HEK293 (cell line): ENCODE measurements at regions not wholly inside any gene's neighbourhood (a gene's known extent, or its start where the extent isn't known, plus 50 kb on each side); places are given as distances from the start of the nearest gene placed in this dataset.

Experiments
- CTCF ChIA-PET: fragments of 350-600 bp; formaldehyde crosslinking; extraction: SDS; loops from one replicate; lab custom pipeline; 2021; ENCODE audit warnings: antibody characterized with exemption; lab: Yijun Ruan, JAX
- POLR2A ChIA-PET: fragments of 300-600 bp; formaldehyde crosslinking; extraction: SDS; loops from one replicate; lab custom pipeline; 2020; ENCODE audit warnings: antibody characterized with exemption, inconsistent platforms; lab: Yijun Ruan, JAX
- H3K27ac ChIP-seq: fragments of 200-500 bp; sonication (Bioruptor generic); 2 replicates; pipeline ENCODE4 v1.5.1; 2014; ENCODE audit warnings: low read depth, low read length, control low read depth, inconsistent platforms; ENCODE audit errors: extremely low read depth
- H3K36me3 ChIP-seq, 2 experiments: fragments of 200-500 bp in 1 of 2; sonication (Bioruptor generic) in 1 of 2; 1 replicate in 1 of 2; 2 replicates in 1 of 2; pipeline ENCODE4 v1.5.1; 2014 to 2017; ENCODE audit warnings: inconsistent platforms in 2 of 2, low read length in 2 of 2; ENCODE audit not compliant: control insufficient read depth in 2 of 2, insufficient read depth in 1 of 2
- H3K4me1 ChIP-seq: fragments of 200-500 bp; sonication (Bioruptor generic); 2 replicates; pipeline ENCODE4 v1.5.1; 2014; ENCODE audit warnings: mild to moderate bottlenecking, low read length, inconsistent platforms; ENCODE audit not compliant: control insufficient read depth, insufficient read depth
- H3K4me3 ChIP-seq: 2 replicates; pipeline ENCODE4 v1.5.1; 2011; ENCODE audit warnings: low read depth, mild to moderate bottlenecking, control low read depth, low read length, moderate library complexity
- H3K9me3 ChIP-seq: fragments of 200-500 bp; sonication (Bioruptor generic); 2 replicates; pipeline ENCODE4 v1.5.1; 2014; ENCODE audit warnings: low read depth, low read length, inconsistent platforms; ENCODE audit not compliant: control insufficient read depth, insufficient read depth
- FEZF1 ChIP-seq: fragments of 450-650 bp; formaldehyde crosslinking; IDR thresholded peaks from 2 replicates; pipeline ENCODE4 v1.5.1; 2016; ENCODE audit warnings: missing biosample characterization, missing genetic modification characterization
- GLIS1 ChIP-seq: fragments of 450-650 bp; formaldehyde crosslinking; IDR thresholded peaks from 2 replicates; pipeline ENCODE4 v1.5.1; 2016; ENCODE audit warnings: missing biosample characterization, missing genetic modification characterization
- GLIS2 ChIP-seq: fragments of 450-650 bp; formaldehyde crosslinking; IDR thresholded peaks from 2 replicates; pipeline ENCODE4 v1.5.1; 2016; ENCODE audit warnings: missing biosample characterization, missing genetic modification characterization
- INSM2 ChIP-seq: fragments of 450-650 bp; formaldehyde crosslinking; IDR thresholded peaks from 2 replicates; pipeline ENCODE4 v1.5.1; 2016; ENCODE audit warnings: missing biosample characterization, missing genetic modification characterization
- KLF10 ChIP-seq: fragments of 450-650 bp; IDR thresholded peaks from 2 replicates; pipeline ENCODE4 v1.5.1; 2018; ENCODE audit warnings: missing biosample characterization, mild to moderate bottlenecking, missing genetic modification characterization
- KLF16 ChIP-seq: fragments of 450-650 bp; formaldehyde crosslinking; IDR thresholded peaks from 2 replicates; pipeline ENCODE4 v1.5.1; 2017; ENCODE audit warnings: missing biosample characterization, missing genetic modification characterization
- KLF7 ChIP-seq: fragments of 450-650 bp; formaldehyde crosslinking; IDR thresholded peaks from 2 replicates; pipeline ENCODE4 v1.5.1; 2016; ENCODE audit warnings: missing biosample characterization, missing genetic modification characterization, borderline replicate concordance
- SCRT2 ChIP-seq: fragments of 450-650 bp; formaldehyde crosslinking; IDR thresholded peaks from 2 replicates; pipeline ENCODE4 v1.5.1; 2016; ENCODE audit warnings: missing biosample characterization, missing genetic modification characterization
- ZBTB48 ChIP-seq: fragments of 450-650 bp; formaldehyde crosslinking; IDR thresholded peaks from 2 replicates; pipeline ENCODE4 v1.5.1; 2016; ENCODE audit warnings: missing biosample characterization, missing genetic modification characterization
- ZBTB7A ChIP-seq: fragments of 450-650 bp; formaldehyde crosslinking; IDR thresholded peaks from 2 replicates; pipeline ENCODE4 v1.5.1; 2016; ENCODE audit warnings: low read depth, missing biosample characterization, missing genetic modification characterization
- ZIC2 ChIP-seq: fragments of 450-650 bp; formaldehyde crosslinking; IDR thresholded peaks from 2 replicates; pipeline ENCODE4 v1.5.1; 2016; ENCODE audit warnings: missing biosample characterization, missing genetic modification characterization
- ZNF133 ChIP-seq: fragments of 450-650 bp; formaldehyde crosslinking; IDR thresholded peaks from 2 replicates; pipeline ENCODE4 v1.5.1; 2016; ENCODE audit warnings: missing biosample characterization, missing genetic modification characterization
- ZNF175 ChIP-seq: fragments of 450-650 bp; formaldehyde crosslinking; IDR thresholded peaks from 2 replicates; pipeline ENCODE4 v1.5.1; 2016; ENCODE audit warnings: missing biosample characterization, missing genetic modification characterization
- ZNF248 ChIP-seq: fragments of 450-650 bp; formaldehyde crosslinking; IDR thresholded peaks from 2 replicates; pipeline ENCODE4 v1.5.1; 2017; ENCODE audit warnings: missing biosample characterization, missing genetic modification characterization
- ZNF26 ChIP-seq: fragments of 450-650 bp; formaldehyde crosslinking; IDR thresholded peaks from 2 replicates; pipeline ENCODE4 v1.5.1; 2016; ENCODE audit warnings: missing biosample characterization, missing genetic modification characterization
- ZNF292 ChIP-seq: fragments of 450-650 bp; formaldehyde crosslinking; IDR thresholded peaks from 2 replicates; pipeline ENCODE4 v1.5.1; 2016; ENCODE audit warnings: low read depth, missing biosample characterization, missing genetic modification characterization, borderline replicate concordance
- ZNF335 ChIP-seq: fragments of 450-650 bp; formaldehyde crosslinking; conservative IDR thresholded peaks from 2 replicates; pipeline ENCODE4 v1.5.1; 2016; ENCODE audit warnings: missing biosample characterization, missing genetic modification characterization
- ZNF350 ChIP-seq: fragments of 450-650 bp; formaldehyde crosslinking; IDR thresholded peaks from 2 replicates; pipeline ENCODE4 v1.5.0; 2017; ENCODE audit warnings: missing biosample characterization, mild to moderate bottlenecking, missing genetic modification characterization
- ZNF514 ChIP-seq: fragments of 450-650 bp; formaldehyde crosslinking; IDR thresholded peaks from 2 replicates; pipeline ENCODE4 v1.5.1; 2016; ENCODE audit warnings: missing biosample characterization, missing genetic modification characterization
- ZNF555 ChIP-seq: fragments of 450-650 bp; formaldehyde crosslinking; conservative IDR thresholded peaks from 2 replicates; pipeline ENCODE4 v1.5.1; 2017; ENCODE audit warnings: missing biosample characterization, mild to moderate bottlenecking, missing genetic modification characterization, inconsistent platforms
- ZNF558 ChIP-seq: fragments of 450-650 bp; formaldehyde crosslinking; IDR thresholded peaks from 2 replicates; pipeline ENCODE4 v1.5.1; 2016; ENCODE audit warnings: missing biosample characterization, missing genetic modification characterization
- ZNF747 ChIP-seq: fragments of 450-650 bp; formaldehyde crosslinking; IDR thresholded peaks from 2 replicates; pipeline ENCODE4 v1.5.1; 2016; ENCODE audit warnings: missing biosample characterization, missing genetic modification characterization
- ZNF791 ChIP-seq: fragments of 450-650 bp; formaldehyde crosslinking; IDR thresholded peaks from 2 replicates; pipeline ENCODE4 v1.5.1; 2016; ENCODE audit warnings: missing biosample characterization, missing genetic modification characterization
- TF ChIP-seq, protein P1 (sequence below): fragments of 450-650 bp; formaldehyde crosslinking; IDR thresholded peaks from 2 replicates; pipeline ENCODE4 v1.5.1; 2016; ENCODE audit warnings: missing biosample characterization, missing genetic modification characterization, low read depth
- TF ChIP-seq, protein P2 (sequence below): fragments of 450-650 bp; formaldehyde crosslinking; IDR thresholded peaks from 2 replicates; pipeline ENCODE4 v1.5.1; 2016; ENCODE audit warnings: missing biosample characterization, missing genetic modification characterization

GRCh38 chr10:10456856-10457255 lies 560.8 kb upstream of the CELF2 start:
- Histone ChIP-seq H3K4me3 (no peak overlapping the region), H3K9me3 (no peaks in the 10 kb centered on the region), H3K27ac (no peak overlapping the region), H3K4me1 (no peaks in the 10 kb centered on the region), H3K36me3 (no peaks in the 10 kb centered on the region)
- ChIA-PET POLR2A (no interaction called here), CTCF (interaction anchor here (0.7 kb wide), 1 partner anchor 289 kb away, joined by 4 read pairs; no protein-coding TSS in a partner anchor)
- TF ChIP-seq ZBTB48 (tag by site-specific recombination) (no peak), ZNF175 (tag by site-specific recombination) (no peak), ZNF26 (tag by site-specific recombination) (no peak), ZNF350 (tag by site-specific recombination) (no peak), ZNF747 (tag by site-specific recombination) (no peak), ZNF791 (tag by site-specific recombination) (no peak), ZNF558 (tag by site-specific recombination) (no peak), GLIS2 (no peak), KLF16 (no peak), FEZF1 (tag by site-specific recombination) (no peak), ZNF292 (tag by site-specific recombination) (no peak), ZNF555 (tag by site-specific recombination) (no peak), ZNF335 (tag by site-specific recombination) (no peak), KLF7 (tag by site-specific recombination) (no peak), GLIS1 (no peak), INSM2 (tag by site-specific recombination) (no peak)
- TF ChIP-seq, protein P1, sequence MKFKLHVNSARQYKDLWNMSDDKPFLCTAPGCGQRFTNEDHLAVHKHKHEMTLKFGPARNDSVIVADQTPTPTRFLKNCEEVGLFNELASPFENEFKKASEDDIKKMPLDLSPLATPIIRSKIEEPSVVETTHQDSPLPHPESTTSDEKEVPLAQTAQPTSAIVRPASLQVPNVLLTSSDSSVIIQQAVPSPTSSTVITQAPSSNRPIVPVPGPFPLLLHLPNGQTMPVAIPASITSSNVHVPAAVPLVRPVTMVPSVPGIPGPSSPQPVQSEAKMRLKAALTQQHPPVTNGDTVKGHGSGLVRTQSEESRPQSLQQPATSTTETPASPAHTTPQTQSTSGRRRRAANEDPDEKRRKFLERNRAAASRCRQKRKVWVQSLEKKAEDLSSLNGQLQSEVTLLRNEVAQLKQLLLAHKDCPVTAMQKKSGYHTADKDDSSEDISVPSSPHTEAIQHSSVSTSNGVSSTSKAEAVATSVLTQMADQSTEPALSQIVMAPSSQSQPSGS: no peak

DNA sequence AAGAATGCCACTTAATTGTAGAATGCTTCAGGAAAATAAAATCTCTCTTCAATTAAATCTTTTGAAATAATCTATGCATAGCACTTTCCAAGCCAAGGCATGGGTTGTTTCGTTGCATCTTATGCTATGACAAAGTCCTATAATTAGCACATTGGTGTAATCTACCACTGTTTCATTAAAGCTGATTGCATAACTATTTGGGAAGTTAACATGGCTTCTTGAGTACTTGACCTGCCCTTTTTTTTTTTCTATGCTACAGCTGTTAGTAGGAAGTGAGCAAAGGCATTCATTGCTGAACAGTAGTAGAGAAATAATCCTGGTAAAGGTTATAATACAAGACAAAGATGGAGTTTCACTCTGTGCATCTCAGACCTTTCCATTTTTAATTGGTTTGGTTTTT lies 557.2 kb upstream of the CELF2 start:
- ChIA-PET CTCF (no interaction called here), POLR2A (no interaction called here)
- Histone ChIP-seq H3K4me3 (no peak overlapping the region), H3K27ac (no peak overlapping the region), H3K36me3 (no peaks in the 10 kb centered on the region), H3K9me3 (no peaks in the 10 kb centered on the region), H3K4me1 (no peaks in the 10 kb centered on the region)
- no peak for TF ChIP-seq ZBTB7A
- TF ChIP-seq KLF10 (tag by site-specific recombination): no peak
- no peak for TF ChIP-seq ZNF133 (tag by site-specific recombination)
- TF ChIP-seq, protein P2, sequence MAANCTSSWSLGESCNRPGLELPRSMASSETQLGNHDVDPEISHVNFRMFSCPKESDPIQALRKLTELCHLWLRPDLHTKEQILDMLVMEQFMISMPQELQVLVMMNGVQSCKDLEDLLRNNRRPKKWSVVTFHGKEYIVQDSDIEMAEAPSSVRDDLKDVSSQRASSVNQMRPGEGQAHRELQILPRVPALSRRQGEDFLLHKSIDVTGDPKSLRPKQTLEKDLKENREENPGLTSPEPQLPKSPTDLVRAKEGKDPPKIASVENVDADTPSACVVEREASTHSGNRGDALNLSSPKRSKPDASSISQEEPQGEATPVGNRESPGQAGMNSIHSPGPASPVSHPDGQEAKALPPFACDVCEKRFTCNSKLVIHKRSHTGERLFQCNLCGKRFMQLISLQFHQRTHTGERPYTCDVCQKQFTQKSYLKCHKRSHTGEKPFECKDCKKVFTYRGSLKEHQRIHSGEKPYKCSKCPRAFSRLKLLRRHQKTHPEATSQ (tag by site-specific recombination): no peak
- TF ChIP-seq ZNF248 (tag by site-specific recombination): no peak
- TF ChIP-seq ZIC2 (tag by site-specific recombination): no peak
- TF ChIP-seq ZNF514: no peak
- no peak for TF ChIP-seq SCRT2 (tag by site-specific recombination)
